ENCODE measurements at regions not wholly inside any gene's neighbourhood (a gene's known extent, or its start where the extent isn't known, plus 50 kb on each side); places are given as distances from the start of the nearest gene placed in this dataset.

DNA sequence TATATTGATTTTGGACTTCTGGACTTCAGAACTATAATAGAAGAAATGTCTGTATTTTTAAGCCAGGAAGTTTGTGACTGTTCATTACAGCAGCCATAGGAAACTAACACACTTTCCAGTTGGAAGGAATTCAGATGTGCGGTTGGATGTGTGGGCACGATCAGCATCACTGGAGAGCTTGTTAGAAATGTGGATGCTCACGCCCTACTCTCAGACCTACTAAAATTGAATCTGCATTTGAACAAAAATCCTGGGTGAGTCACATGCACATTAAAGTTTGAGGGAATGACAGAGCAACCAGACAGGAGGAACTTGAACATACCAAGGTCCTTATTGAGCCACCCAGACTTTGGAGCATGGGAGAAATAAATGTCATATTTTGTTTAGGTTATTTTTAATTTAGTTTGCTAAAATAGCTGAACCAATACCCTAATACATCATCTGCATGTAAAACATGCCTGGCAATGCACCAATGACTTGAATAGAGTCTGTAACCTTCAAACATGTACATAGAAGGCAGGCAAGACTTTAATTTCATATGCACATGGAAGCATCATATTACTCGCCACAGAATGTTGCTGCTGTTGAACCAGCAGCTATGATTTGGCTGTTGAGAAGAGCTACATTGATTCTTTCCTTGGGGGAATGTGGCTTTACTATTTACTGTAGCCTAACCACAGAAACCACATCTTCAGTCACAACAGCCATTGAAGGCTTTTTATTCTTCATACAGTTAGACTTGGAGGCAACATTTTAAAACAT, 346.2 kb downstream of the BARHL2 start:
- no peak for TF ChIP-seq CTCF (conservative IDR thresholded peaks at IDR 0.05)
- no peak overlapping the region for H3K27ac ChIP-seq

DNA sequence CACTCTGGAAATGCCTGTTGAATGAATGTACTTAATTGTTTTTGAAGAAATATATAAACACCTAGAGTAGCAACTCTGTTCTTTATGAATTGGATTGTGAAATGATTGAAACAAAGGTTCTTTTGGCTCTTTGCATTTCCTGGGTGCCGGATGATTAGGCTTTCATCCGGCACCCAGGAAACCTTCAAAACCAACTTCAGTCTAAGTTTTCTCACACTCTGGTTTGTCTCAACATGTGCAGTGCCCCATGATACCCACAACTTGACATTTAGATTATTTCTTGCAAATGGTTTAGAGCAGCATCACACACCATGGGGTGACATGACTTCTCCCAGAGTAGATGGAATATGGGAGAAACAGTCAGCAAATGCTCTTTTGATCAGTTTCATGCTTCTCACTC, 354.9 kb downstream of the BARHL2 start:
- no peak for TF ChIP-seq CTCF (conservative IDR thresholded peaks at IDR 0.05)
- no peak overlapping the region for H3K27ac ChIP-seq

- TF ChIP-seq CTCF (conservative IDR thresholded peaks at IDR 0.05), result no peak
These were observed 356.1 kb downstream of the BARHL2 start for GRCh38 chr1:90361026-90361425.

GRCh38 chr1:90359994-90360393, 357.1 kb downstream of the BARHL2 start:
- TF ChIP-seq CTCF (conservative IDR thresholded peaks at IDR 0.05), result no peak
- no peak overlapping the region for H3K27ac ChIP-seq

More at GRCh38 chr1:90361026-90361425, 356.1 kb downstream of the BARHL2 start:
- no peak overlapping the region for H3K27ac ChIP-seq

DNA sequence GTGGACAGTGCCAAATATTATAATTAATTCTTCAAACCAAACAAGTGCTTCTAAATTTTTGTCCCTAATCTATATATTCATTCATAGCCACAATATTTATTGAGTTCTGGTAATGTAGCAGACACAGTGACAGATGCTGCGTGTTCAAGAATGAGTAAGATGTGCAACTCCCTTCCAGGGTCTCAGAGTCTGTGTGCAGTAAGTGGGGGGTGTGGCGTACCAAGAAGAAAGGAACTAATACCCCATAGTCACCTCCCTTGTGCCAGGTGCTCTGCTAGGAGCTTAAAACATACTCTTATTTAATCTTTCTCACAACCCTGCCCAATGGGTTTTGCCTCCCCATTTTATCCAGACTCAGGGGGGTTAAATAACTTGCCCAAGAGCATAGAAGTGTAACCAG, 358.7 kb downstream of the BARHL2 start:
- no peak overlapping the region for H3K27ac ChIP-seq
- no peak for TF ChIP-seq CTCF (conservative IDR thresholded peaks at IDR 0.05)

DNA sequence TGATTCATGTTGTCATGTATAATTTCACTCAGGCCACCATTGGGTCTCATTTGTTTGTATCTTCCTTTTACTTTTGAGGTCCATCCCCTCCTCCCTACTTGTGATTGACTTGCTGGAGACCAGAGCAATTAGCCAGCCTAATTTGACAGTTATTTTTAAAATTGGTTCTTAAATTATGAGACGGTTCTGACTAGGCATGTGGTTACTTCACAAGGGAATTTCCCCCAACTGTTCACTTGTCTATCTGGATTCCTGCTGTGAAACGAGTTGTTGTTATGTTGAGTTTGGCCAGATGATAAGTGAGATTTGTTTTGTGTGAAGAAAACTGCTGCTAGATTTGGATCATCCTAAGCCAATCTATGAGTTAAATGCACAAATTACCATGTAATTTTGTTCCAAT, 359.1 kb downstream of the BARHL2 start:
- H3K27ac ChIP-seq, result no peak overlapping the region
- TF ChIP-seq CTCF (conservative IDR thresholded peaks at IDR 0.05), result no peak

- H3K27ac ChIP-seq, result no peak overlapping the region
- TF ChIP-seq CTCF (conservative IDR thresholded peaks at IDR 0.05), result no peak
These were observed 360.1 kb downstream of the BARHL2 start for GRCh38 chr1:90356991-90357390.

Data from VCaP (cell line).